Sigmoid colon (tissue), 6 donors: ENCODE measurements at regions not wholly inside any gene's neighbourhood (a gene's known extent, or its start where the extent isn't known, plus 50 kb on each side); places are given as distances from the start of the nearest gene placed in this dataset.

ENCODE experiments used
- DNase-seq: peaks from one replicate; pipeline ENCODE4 v3.0.0-alpha.2; 2019
- H3K27ac ChIP-seq, 4 donors: fragments of 200-600 bp; sonication (generic); one replicate each; pipeline ENCODE4 v1.5.1; 2016 to 2019; ENCODE audit warnings: mild to moderate bottlenecking in 1 of 4
- H3K27me3 ChIP-seq, 3 donors: fragments of 200-600 bp; sonication (generic); one replicate each; pipeline ENCODE4 v1.5.1; 2019; ENCODE audit warnings: mild to moderate bottlenecking in 1 of 3
- H3K36me3 ChIP-seq, 4 donors: fragments of 200-600 bp; sonication (generic); one replicate each; pipeline ENCODE4 v1.5.1; 2016 to 2019
- H3K4me1 ChIP-seq, 4 donors: fragments of 200-600 bp; sonication (generic); one replicate each; pipeline ENCODE4 v1.5.1; 2017 to 2019
- H3K4me3 ChIP-seq, 4 donors: fragments of 200-600 bp; sonication (generic); one replicate each; pipeline ENCODE4 v1.5.1; 2017 to 2019; ENCODE audit warnings: mild to moderate bottlenecking in 2 of 4, moderate library complexity in 1 of 4
- H3K9me3 ChIP-seq, 4 donors: fragments of 200-600 bp in 3 of 4; sonication (generic) in 3 of 4; one replicate each; pipeline versions ENCODE4 v1.5.1 to v1.6.1; 2013 to 2019
- EP300 ChIP-seq, 4 donors: sonication (generic); formaldehyde crosslinking; IDR thresholded peaks; one replicate each; pipeline ENCODE4 v1.6.1; 2017; ENCODE audit warnings: antibody characterized with exemption in 4 of 4
- POLR2A ChIP-seq, 2 donors: fragments of 450-650 bp; IDR thresholded peaks; one replicate each; pipeline ENCODE4 v1.6.1; 2016; ENCODE audit warnings: antibody characterized with exemption in 2 of 2, mild to moderate bottlenecking in 2 of 2, moderate library complexity in 2 of 2
- POLR2AphosphoS5 ChIP-seq, 4 donors: sonication (generic); formaldehyde crosslinking; IDR thresholded peaks; one replicate each; pipeline ENCODE4 v1.6.1; 2017; ENCODE audit warnings: antibody characterized with exemption in 4 of 4
- WGBS, 2 donors: extraction: QIAGEN DNeasy Blood & Tissue Kit; methylation state at CpG; one replicate each; pipeline ENCODE4 v1.1.7; 2013; 5-methylcytosine and 5-hydroxymethylcytosine counted together
- intact Hi-C: fragments of 100-400 bp; cut with DNase I; formaldehyde crosslinking; loops from one replicate; pipeline ENCODE4 v1.15.1; 2023
- TF ChIP-seq, protein P1 (sequence below), 4 experiments: fragments of 450-650 bp in 3 of 4; fragments of 200-600 bp in 1 of 4; IDR thresholded peaks; one replicate each; pipeline ENCODE4 v1.5.1; 2016 to 2019; ENCODE audit warnings: antibody characterized with exemption in 4 of 4, mild to moderate bottlenecking in 3 of 4, moderate library complexity in 2 of 4
- donor health status: healthy with polysubstance abuse.
- donor health status: healthy.

DNA sequence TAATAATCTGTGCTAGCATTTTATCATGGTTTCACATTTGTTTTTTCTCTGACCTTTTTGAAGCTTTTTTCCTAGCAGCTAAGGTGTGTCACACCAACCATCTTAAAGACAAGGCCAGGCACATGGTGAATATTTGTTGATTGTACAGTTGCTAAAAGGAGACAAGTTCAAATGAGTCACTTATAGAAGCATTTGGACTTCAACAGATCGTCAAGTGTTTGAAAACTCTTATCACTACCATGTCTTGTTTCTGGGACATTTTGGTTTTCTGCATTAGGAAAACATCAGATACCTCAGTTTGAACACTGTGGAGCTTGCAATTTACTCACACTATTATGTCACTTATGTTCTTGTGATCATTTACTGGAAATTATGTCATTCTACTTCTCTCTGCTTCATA, 407.3 kb downstream of the USP25 start:
- no peak for DNase-seq
- no peak overlapping the region for H3K27ac ChIP-seq
- 55 to 70% methylated on average over 1 of the region's 1 CpG for WGBS, 2 donors
- no peaks in the 10 kb centered on the region for H3K36me3 ChIP-seq
- intact Hi-C loops: no loop called here
- no peaks in the 10 kb centered on the region for H3K4me1 ChIP-seq
- no peak overlapping the region for H3K4me3 ChIP-seq
- no peaks in the 10 kb centered on the region for H3K9me3 ChIP-seq
- no peaks in the 10 kb centered on the region for H3K27me3 ChIP-seq
- TF ChIP-seq POLR2AphosphoS5 (IDR thresholded peaks at IDR 0.05): no peak
- no peak for TF ChIP-seq POLR2A (IDR thresholded peaks at IDR 0.05)
- TF ChIP-seq, protein P1, sequence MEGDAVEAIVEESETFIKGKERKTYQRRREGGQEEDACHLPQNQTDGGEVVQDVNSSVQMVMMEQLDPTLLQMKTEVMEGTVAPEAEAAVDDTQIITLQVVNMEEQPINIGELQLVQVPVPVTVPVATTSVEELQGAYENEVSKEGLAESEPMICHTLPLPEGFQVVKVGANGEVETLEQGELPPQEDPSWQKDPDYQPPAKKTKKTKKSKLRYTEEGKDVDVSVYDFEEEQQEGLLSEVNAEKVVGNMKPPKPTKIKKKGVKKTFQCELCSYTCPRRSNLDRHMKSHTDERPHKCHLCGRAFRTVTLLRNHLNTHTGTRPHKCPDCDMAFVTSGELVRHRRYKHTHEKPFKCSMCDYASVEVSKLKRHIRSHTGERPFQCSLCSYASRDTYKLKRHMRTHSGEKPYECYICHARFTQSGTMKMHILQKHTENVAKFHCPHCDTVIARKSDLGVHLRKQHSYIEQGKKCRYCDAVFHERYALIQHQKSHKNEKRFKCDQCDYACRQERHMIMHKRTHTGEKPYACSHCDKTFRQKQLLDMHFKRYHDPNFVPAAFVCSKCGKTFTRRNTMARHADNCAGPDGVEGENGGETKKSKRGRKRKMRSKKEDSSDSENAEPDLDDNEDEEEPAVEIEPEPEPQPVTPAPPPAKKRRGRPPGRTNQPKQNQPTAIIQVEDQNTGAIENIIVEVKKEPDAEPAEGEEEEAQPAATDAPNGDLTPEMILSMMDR (IDR thresholded peaks at IDR 0.05): no peak
- no peak for TF ChIP-seq EP300 (IDR thresholded peaks at IDR 0.05)

DNA sequence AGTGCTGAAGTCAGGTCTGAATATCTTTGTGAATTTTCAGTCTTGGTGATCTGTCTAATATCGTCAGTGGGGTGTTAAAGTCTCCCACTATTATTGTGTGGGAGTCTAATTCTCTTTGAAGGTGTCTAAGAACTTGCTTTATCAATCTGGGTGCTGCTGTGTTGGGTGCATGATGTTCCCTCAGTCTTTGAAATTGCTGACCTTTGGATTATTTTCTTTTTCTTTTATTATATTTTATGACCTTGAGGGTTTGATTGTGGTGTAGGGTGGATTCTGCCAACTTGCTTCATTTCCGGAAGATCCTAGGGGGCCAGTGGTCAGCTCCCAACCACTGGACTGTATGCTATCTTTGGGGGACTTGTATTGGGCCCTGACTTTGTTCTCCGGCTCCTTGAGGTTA, 415.3 kb downstream of the USP25 start:
- Histone ChIP-seq H3K4me1 (no peaks in the 10 kb centered on the region), H3K36me3 (no peaks in the 10 kb centered on the region), H3K27ac (no peak overlapping the region), H3K27me3 (no peaks in the 10 kb centered on the region), H3K9me3 (no peaks in the 10 kb centered on the region), H3K4me3 (no peak overlapping the region)
- DNase-seq: no peak
- WGBS, 2 donors: 69 to 87% methylated on average over 3 of the region's 3 CpGs
- TF ChIP-seq POLR2A (IDR thresholded peaks at IDR 0.05): no peak
- intact Hi-C loops: no loop called here

DNA sequence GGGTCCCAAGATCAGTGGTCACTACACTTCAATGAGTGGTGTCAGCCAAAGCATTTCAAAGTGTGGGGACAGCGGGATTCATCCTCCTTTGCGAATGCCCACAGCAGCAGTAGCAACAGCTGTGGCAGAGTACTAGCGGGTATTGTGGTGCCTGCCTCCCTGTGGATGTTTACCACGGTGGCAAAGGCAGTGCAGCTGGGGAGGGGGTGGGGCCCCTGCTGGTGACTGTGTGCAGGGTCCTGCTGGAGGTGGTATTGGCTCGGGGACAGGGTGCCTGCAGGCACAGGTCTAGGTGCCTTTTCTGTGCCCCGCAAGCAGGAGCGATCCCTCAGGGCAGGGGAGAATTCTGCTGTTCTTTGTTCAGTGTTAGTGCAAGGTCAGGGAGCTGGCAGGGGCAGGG, 415.7 kb downstream of the USP25 start:
- WGBS, 2 donors: 85 to 90% methylated on average over 7 of the region's 7 CpGs
- H3K27ac ChIP-seq: no peak overlapping the region
- H3K36me3 ChIP-seq: no peaks in the 10 kb centered on the region
- H3K4me1 ChIP-seq: no peaks in the 10 kb centered on the region
- H3K4me3 ChIP-seq: no peak overlapping the region
- no peaks in the 10 kb centered on the region for H3K27me3 ChIP-seq
- TF ChIP-seq, protein P1 (IDR thresholded peaks at IDR 0.05): no peak
- TF ChIP-seq POLR2AphosphoS5 (IDR thresholded peaks at IDR 0.05): no peak
- no peak for TF ChIP-seq POLR2A (IDR thresholded peaks at IDR 0.05)
- TF ChIP-seq EP300 (IDR thresholded peaks at IDR 0.05): no peak
- H3K9me3 ChIP-seq: no peaks in the 10 kb centered on the region
- DNase-seq: no peak
- intact Hi-C loops: no loop called here

DNA sequence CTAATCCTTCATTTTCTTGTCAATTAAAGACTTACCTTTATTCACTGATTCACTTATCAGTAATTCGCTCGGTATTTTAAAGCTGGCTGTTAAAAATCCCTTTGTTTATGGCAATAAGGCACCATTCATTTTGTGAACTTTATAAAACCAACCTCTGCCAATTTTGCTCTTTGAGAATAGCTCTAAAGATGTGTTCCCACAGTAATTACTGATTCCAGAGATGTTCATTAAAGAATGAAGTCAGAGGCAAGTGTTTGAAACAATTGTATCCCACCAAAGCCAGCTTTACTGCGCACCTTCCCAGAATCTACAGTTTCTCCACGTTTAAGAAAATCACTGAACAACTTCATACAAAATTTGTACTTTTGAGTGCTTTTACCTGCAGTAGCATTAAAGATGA, 424.5 kb downstream of the USP25 start:
- Histone ChIP-seq H3K9me3 (no peaks in the 10 kb centered on the region), H3K36me3 (no peaks in the 10 kb centered on the region), H3K27me3 (no peaks in the 10 kb centered on the region), H3K4me3 (no peak overlapping the region), H3K27ac (no peak overlapping the region), H3K4me1 (no peaks in the 10 kb centered on the region)
- intact Hi-C loops: no loop called here
- TF ChIP-seq POLR2AphosphoS5 (IDR thresholded peaks at IDR 0.05) (no peak), EP300 (IDR thresholded peaks at IDR 0.05) (no peak), POLR2A (IDR thresholded peaks at IDR 0.05) (no peak)
- TF ChIP-seq, protein P1 (IDR thresholded peaks at IDR 0.05): no peak
- WGBS, 2 donors: 89 to 90% methylated on average over 4 of the region's 4 CpGs
- no peak for DNase-seq

DNA sequence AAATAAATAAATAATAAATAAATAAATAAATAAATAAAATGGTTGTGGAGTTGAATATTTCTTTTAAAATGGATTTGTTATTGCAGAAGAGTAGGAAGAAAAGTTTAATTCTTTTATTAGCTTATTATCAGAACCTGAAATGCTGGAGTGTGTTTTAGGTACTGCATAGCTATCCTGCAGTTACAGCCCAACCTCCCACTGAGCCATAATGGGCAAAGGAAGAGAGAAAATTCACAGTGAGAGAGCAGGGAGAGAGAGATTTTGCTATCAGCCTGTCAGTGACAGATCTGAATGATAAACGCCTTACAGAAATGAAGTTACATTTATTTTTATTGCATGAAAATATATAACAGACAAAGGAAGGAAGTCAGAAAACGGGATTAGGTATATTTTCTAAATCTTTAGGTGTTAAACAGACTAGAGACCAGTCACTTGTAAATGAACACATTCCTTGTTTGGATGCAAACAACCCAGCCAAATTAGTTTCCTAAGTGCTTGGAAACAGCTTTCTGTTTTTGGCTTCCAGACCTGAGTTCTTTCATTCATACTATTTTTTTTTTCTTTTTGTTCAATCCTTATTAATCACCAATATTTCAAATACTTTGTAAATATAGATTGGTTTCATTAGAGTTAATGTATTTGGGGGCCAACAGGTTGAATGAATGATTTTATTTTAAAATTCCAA, 425.3 kb downstream of the USP25 start:
- Histone ChIP-seq H3K4me1 (no peaks in the 10 kb centered on the region), H3K27ac (no peak overlapping the region), H3K9me3 (no peaks in the 10 kb centered on the region), H3K27me3 (no peaks in the 10 kb centered on the region), H3K4me3 (no peak overlapping the region), H3K36me3 (no peaks in the 10 kb centered on the region)
- TF ChIP-seq, protein P1 (IDR thresholded peaks at IDR 0.05): no peak
- TF ChIP-seq POLR2A (IDR thresholded peaks at IDR 0.05): no peak
- TF ChIP-seq EP300 (IDR thresholded peaks at IDR 0.05): no peak
- no peak for TF ChIP-seq POLR2AphosphoS5 (IDR thresholded peaks at IDR 0.05)
- intact Hi-C loops: no loop called here
- no peak for DNase-seq
- 29 to 72% methylated on average over 2 of the region's 2 CpGs for WGBS, 2 donors
